ENCODE measurements at regions not wholly inside any gene's neighbourhood (a gene's known extent, or its start where the extent isn't known, plus 50 kb on each side); places are given as distances from the start of the nearest gene placed in this dataset.

- TF ChIP-seq, protein P1, sequence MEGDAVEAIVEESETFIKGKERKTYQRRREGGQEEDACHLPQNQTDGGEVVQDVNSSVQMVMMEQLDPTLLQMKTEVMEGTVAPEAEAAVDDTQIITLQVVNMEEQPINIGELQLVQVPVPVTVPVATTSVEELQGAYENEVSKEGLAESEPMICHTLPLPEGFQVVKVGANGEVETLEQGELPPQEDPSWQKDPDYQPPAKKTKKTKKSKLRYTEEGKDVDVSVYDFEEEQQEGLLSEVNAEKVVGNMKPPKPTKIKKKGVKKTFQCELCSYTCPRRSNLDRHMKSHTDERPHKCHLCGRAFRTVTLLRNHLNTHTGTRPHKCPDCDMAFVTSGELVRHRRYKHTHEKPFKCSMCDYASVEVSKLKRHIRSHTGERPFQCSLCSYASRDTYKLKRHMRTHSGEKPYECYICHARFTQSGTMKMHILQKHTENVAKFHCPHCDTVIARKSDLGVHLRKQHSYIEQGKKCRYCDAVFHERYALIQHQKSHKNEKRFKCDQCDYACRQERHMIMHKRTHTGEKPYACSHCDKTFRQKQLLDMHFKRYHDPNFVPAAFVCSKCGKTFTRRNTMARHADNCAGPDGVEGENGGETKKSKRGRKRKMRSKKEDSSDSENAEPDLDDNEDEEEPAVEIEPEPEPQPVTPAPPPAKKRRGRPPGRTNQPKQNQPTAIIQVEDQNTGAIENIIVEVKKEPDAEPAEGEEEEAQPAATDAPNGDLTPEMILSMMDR (IDR thresholded peaks at IDR 0.05; ENCODE audit: low read depth, low read length, poor library complexity, severe bottlenecking) = no peak
- TF ChIP-seq EZH2phosphoT487 (IDR thresholded peaks at IDR 0.05; ENCODE audit: borderline replicate concordance, low read length) = no peak
Observed at GRCh38 chr2:83874712-83875430, 584.2 kb downstream of the SUCLG1 start.

Measured in DOHH2 (cell line).